ENCODE measurements at regions not wholly inside any gene's neighbourhood (a gene's known extent, or its start where the extent isn't known, plus 50 kb on each side); places are given as distances from the start of the nearest gene placed in this dataset.
A peak's percentile ranks its signal among the peaks of the same experiment; 100 is the strongest.

DNA sequence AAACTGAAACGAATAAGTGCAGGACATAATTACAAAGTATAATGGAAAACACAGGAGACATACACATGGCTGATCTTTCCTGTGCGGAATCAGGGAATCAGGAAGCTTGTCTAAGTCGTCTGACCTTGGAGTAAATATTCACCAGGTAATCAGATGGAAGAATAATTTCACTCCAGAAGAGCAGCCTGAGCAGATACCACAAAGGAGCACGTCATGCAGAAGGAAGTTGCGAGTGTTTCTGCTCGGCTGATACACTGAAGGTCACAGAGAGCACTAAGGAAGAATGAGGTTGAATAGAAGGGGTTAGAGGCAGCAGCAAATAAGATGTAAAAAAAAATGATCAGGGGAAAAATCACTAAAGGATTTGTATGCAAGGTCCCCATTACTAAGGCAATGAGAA is 122.3 kb upstream of the GPC6 start:
- TF ChIP-seq ZNF274 (IDR thresholded peaks at IDR 0.05; ENCODE audit: low read depth, low read length) (no peak), YY1 (IDR thresholded peaks at IDR 0.05; ENCODE audit: insufficient read depth, insufficient read length) (no peak), SUZ12 (IDR thresholded peaks at IDR 0.05; ENCODE audit: extremely low read depth, insufficient read depth, insufficient read length) (no peak)
- H3K27me3 ChIP-seq (ENCODE audit: insufficient read depth, insufficient read length), result no peaks in the 10 kb centered on the region
- no peak overlapping the region for H3K9ac ChIP-seq (ENCODE audit: insufficient read length, low read depth)
- H3K4me3 ChIP-seq (ENCODE audit: insufficient read length, low read depth), result no peak overlapping the region
- DNase-seq (ENCODE audit: low read depth, low spot score), result no peak
- H3K36me3 ChIP-seq (ENCODE audit: insufficient read depth, insufficient read length, low read length), result no peaks in the 10 kb centered on the region
- no peaks in the 10 kb centered on the region for H3K4me1 ChIP-seq (ENCODE audit: insufficient read depth, insufficient read length)
- no peaks in the 10 kb centered on the region for H3K9me3 ChIP-seq (ENCODE audit: insufficient read depth, low read length)

DNA sequence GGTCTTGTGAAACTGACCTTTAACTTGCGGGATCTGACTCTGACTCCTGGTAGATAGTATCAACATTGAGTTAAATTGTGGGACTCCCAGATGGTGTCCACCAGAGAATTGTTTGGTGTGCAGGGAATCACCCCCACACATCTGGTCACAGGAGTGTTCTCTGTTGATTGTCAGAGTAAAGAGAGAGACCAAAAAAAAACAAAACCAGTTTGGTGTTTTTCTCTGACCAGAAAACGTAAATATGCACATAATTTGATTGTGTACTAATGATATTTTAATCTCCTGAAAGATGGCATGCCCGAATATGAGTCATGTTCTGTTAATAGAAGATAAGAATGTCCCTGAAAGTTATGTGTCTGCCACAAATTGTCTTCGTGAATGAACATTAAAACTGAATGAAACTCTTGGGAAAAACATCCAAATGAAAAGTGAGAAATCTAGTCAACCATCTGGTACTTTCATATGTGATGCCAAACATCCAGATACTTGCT is 118.5 kb upstream of the GPC6 start:
- H3K4me3 ChIP-seq (ENCODE audit: insufficient read length, low read depth), result no peak overlapping the region
- no peaks in the 10 kb centered on the region for H3K36me3 ChIP-seq (ENCODE audit: insufficient read depth, insufficient read length, low read length)
- H3K9me3 ChIP-seq (ENCODE audit: insufficient read depth, low read length), result no peaks in the 10 kb centered on the region
- H3K4me1 ChIP-seq (ENCODE audit: insufficient read depth, insufficient read length), result no peaks in the 10 kb centered on the region
- TF ChIP-seq ZNF274 (IDR thresholded peaks at IDR 0.05; ENCODE audit: low read depth, low read length), result no peak
- TF ChIP-seq SUZ12 (IDR thresholded peaks at IDR 0.05; ENCODE audit: extremely low read depth, insufficient read depth, insufficient read length), result no peak
- TF ChIP-seq YY1 (IDR thresholded peaks at IDR 0.05; ENCODE audit: insufficient read depth, insufficient read length), result no peak
- no peaks in the 10 kb centered on the region for H3K27me3 ChIP-seq (ENCODE audit: insufficient read depth, insufficient read length)
- DNase-seq (ENCODE audit: low read depth, low spot score), result no peak
- H3K9ac ChIP-seq (ENCODE audit: insufficient read length, low read depth), result no peak overlapping the region

DNA sequence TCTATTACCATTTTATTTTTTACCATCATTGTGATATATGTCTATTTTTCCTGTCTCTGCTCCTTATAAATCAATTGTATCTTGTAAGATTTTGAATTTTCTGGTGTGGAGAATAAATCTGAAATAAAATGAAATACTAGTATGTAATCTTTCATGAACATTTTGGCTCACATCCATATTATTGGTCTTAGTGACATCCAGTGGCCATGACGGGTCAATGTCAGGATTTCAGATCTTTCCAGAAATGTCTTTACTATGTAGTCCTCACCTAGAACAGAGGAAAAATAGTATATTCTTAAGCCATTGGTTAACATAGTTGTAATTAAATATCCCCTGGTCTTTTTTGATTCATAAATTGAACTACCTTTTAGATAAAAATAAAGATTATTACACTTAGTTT is 109.8 kb upstream of the GPC6 start:
- DNase-seq (ENCODE audit: low read depth, low spot score), result no peak

GRCh38 chr13:93118081-93118615 is 108.5 kb upstream of the GPC6 start:
- no peaks in the 10 kb centered on the region for H3K27me3 ChIP-seq (ENCODE audit: insufficient read depth, insufficient read length)
- H3K9me3 ChIP-seq (ENCODE audit: insufficient read depth, low read length), result no peaks in the 10 kb centered on the region
- H3K36me3 ChIP-seq (ENCODE audit: insufficient read depth, insufficient read length, low read length), result no peaks in the 10 kb centered on the region
- H3K9ac ChIP-seq (ENCODE audit: insufficient read length, low read depth), result no peak overlapping the region
- H3K4me3 ChIP-seq (ENCODE audit: insufficient read length, low read depth), result no peak overlapping the region
- no peak for DNase-seq (ENCODE audit: low read depth, low spot score)
- no peaks in the 10 kb centered on the region for H3K4me1 ChIP-seq (ENCODE audit: insufficient read depth, insufficient read length)
- TF ChIP-seq ZNF274 (IDR thresholded peaks at IDR 0.05; ENCODE audit: low read depth, low read length) (no peak), YY1 (IDR thresholded peaks at IDR 0.05; ENCODE audit: insufficient read depth, insufficient read length) (no peak), SUZ12 (IDR thresholded peaks at IDR 0.05; ENCODE audit: extremely low read depth, insufficient read depth, insufficient read length) (no peak)

More for the DNA sequence above, 109.8 kb upstream of the GPC6 start:
- Histone ChIP-seq H3K9me3 (ENCODE audit: insufficient read depth, low read length) (no peaks in the 10 kb centered on the region), H3K4me1 (ENCODE audit: insufficient read depth, insufficient read length) (no peaks in the 10 kb centered on the region), H3K36me3 (ENCODE audit: insufficient read depth, insufficient read length, low read length) (no peaks in the 10 kb centered on the region), H3K4me3 (ENCODE audit: insufficient read length, low read depth) (no peak overlapping the region), H3K27me3 (ENCODE audit: insufficient read depth, insufficient read length) (no peaks in the 10 kb centered on the region), H3K9ac (ENCODE audit: insufficient read length, low read depth) (no peak overlapping the region)
- no peak for TF ChIP-seq YY1 (IDR thresholded peaks at IDR 0.05; ENCODE audit: insufficient read depth, insufficient read length)

DNA sequence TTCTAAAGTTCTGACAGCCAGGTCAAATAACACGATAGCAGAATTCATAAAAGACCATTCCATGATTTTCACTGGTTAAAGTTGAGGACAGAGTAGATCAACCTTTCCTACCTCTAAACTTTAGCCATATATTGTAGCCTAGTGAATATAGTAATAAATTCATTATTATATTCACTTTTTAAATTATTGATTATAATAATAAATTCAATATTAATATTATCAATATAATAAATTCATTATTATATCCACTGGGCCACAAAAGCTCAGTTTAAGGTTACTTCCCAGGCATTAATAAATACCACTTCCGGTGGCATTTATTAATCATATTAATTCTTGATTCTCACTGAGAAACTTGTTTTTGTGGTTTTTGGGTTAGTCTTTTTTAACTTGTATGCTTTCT is 85.7 kb upstream of the GPC6 start:
- Histone ChIP-seq H3K27me3 (ENCODE audit: insufficient read depth, insufficient read length) (no peaks in the 10 kb centered on the region), H3K9me3 (ENCODE audit: insufficient read depth, low read length) (no peaks in the 10 kb centered on the region), H3K9ac (ENCODE audit: insufficient read length, low read depth) (no peak overlapping the region), H3K4me1 (ENCODE audit: insufficient read depth, insufficient read length) (no peaks in the 10 kb centered on the region), H3K36me3 (ENCODE audit: insufficient read depth, insufficient read length, low read length) (no peaks in the 10 kb centered on the region), H3K4me3 (ENCODE audit: insufficient read length, low read depth) (no peak overlapping the region)
- no peak for DNase-seq (ENCODE audit: low read depth, low spot score)
- TF ChIP-seq YY1 (IDR thresholded peaks at IDR 0.05; ENCODE audit: insufficient read depth, insufficient read length) (no peak), SUZ12 (IDR thresholded peaks at IDR 0.05; ENCODE audit: extremely low read depth, insufficient read depth, insufficient read length) (no peak), ZNF274 (IDR thresholded peaks at IDR 0.05; ENCODE audit: low read depth, low read length) (no peak)

DNA sequence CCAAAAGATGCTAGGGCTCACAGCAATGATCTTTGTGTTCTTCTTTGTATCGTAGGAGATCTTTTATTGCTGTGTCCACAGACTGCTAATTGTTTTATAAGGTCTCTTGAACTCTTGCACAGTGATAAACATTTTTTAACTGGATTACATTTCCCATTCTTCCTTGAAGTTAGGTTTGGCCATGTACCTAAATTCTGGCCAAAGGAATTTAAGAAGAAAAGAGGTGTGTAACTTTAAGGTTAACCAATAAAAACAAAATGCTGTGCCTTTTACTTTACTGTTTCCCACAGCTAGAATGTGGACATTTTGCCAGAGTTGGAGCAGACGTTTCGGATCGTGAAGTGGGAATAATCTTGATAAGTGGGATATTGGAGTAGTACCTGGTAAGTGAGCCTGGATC is 82.6 kb upstream of the GPC6 start:
- H3K36me3 ChIP-seq (ENCODE audit: insufficient read depth, insufficient read length, low read length), result no peaks in the 10 kb centered on the region
- no peaks in the 10 kb centered on the region for H3K9me3 ChIP-seq (ENCODE audit: insufficient read depth, low read length)
- H3K4me3 ChIP-seq (ENCODE audit: insufficient read length, low read depth), result no peak overlapping the region
- no peaks in the 10 kb centered on the region for H3K4me1 ChIP-seq (ENCODE audit: insufficient read depth, insufficient read length)
- H3K9ac ChIP-seq (ENCODE audit: insufficient read length, low read depth), result no peak overlapping the region
- H3K27me3 ChIP-seq (ENCODE audit: insufficient read depth, insufficient read length), result no peaks in the 10 kb centered on the region
- TF ChIP-seq YY1 (IDR thresholded peaks at IDR 0.05; ENCODE audit: insufficient read depth, insufficient read length), result no peak
- no peak for TF ChIP-seq SUZ12 (IDR thresholded peaks at IDR 0.05; ENCODE audit: extremely low read depth, insufficient read depth, insufficient read length)
- no peak for DNase-seq (ENCODE audit: low read depth, low spot score)

GRCh38 chr13:93145199-93145598 is 81.4 kb upstream of the GPC6 start:
- TF ChIP-seq ZNF274 (IDR thresholded peaks at IDR 0.05; ENCODE audit: low read depth, low read length) (no peak), SUZ12 (IDR thresholded peaks at IDR 0.05; ENCODE audit: extremely low read depth, insufficient read depth, insufficient read length) (no peak), YY1 (IDR thresholded peaks at IDR 0.05; ENCODE audit: insufficient read depth, insufficient read length) (no peak)

More at GRCh38 chr13:93145199-93145598, 81.4 kb upstream of the GPC6 start:
- H3K9ac ChIP-seq (ENCODE audit: insufficient read length, low read depth), result no peak overlapping the region
- no peak overlapping the region for H3K4me3 ChIP-seq (ENCODE audit: insufficient read length, low read depth)
- H3K36me3 ChIP-seq (ENCODE audit: insufficient read depth, insufficient read length, low read length), result no peaks in the 10 kb centered on the region
- no peaks in the 10 kb centered on the region for H3K27me3 ChIP-seq (ENCODE audit: insufficient read depth, insufficient read length)
- no peaks in the 10 kb centered on the region for H3K4me1 ChIP-seq (ENCODE audit: insufficient read depth, insufficient read length)
- peak; percentile 2 for DNase-seq (ENCODE audit: low read depth, low spot score)
- H3K9me3 ChIP-seq (ENCODE audit: insufficient read depth, low read length), result no peaks in the 10 kb centered on the region
